ENCODE measurements at regions not wholly inside any gene's neighbourhood (a gene's known extent, or its start where the extent isn't known, plus 50 kb on each side); places are given as distances from the start of the nearest gene placed in this dataset.

GRCh38 chr5:51625224-51625968, 242.1 kb downstream of the ISL1 start (continued):
- TF ChIP-seq ZNF462 (CRISPR knock-in tag; IDR thresholded peaks at IDR 0.05) (no peak), ETS1 (IDR thresholded peaks at IDR 0.05) (no peak)

GRCh38 chr5:51632027-51632426, 248.8 kb downstream of the ISL1 start:
- H3K4me1 ChIP-seq (ENCODE audit: insufficient read depth) = no peaks in the 10 kb centered on the region
- H3K36me3 ChIP-seq (ENCODE audit: insufficient read depth) = no peaks in the 10 kb centered on the region
- no peak overlapping the region for H3K4me3 ChIP-seq
- no peak for DNase-seq (ENCODE audit: low spot score)
- Mint-ChIP-seq H3K4me3 (no peak overlapping the region), H3K9me3 (peaks cover 24% of the 10 kb centered on the region), H3K27ac (no peak overlapping the region), H3K27me3 (ENCODE audit: insufficient read depth, low read depth, poor library complexity) (no peaks in the 10 kb centered on the region), H3K36me3 (ENCODE audit: low read depth) (peaks cover 15% of the 10 kb centered on the region; the same call in 2 of the 3 replicates), H3K4me1 (no peaks in the 10 kb centered on the region)
- no peak overlapping the region for H2AFZ ChIP-seq
- H3K27ac ChIP-seq (ENCODE audit: low read depth) = no peak overlapping the region
- no peaks in the 10 kb centered on the region for H3K27me3 ChIP-seq (ENCODE audit: insufficient read depth)
- no peaks in the 10 kb centered on the region for H4K20me1 ChIP-seq (replicated peaks; ENCODE audit: insufficient read depth)
- no peak for ATAC-seq
- H3K79me2 ChIP-seq (replicated peaks; ENCODE audit: insufficient read depth) = no peaks in the 10 kb centered on the region
- H3K4me2 ChIP-seq = no peak overlapping the region
- H3K9me2 ChIP-seq (ENCODE audit: insufficient read depth) = peaks cover 2% of the 10 kb centered on the region; the same call in 1 of the 2 replicates
- no peaks in the 10 kb centered on the region for H3F3A ChIP-seq (replicated peaks; ENCODE audit: low read depth)
- no peak for TF ChIP-seq REST (IDR thresholded peaks at IDR 0.05; ENCODE audit: unreplicated experiment)
- no peak for TF ChIP-seq ZNF331 (CRISPR knock-in tag; IDR thresholded peaks at IDR 0.05; ENCODE audit: low read depth)
- no peak for TF ChIP-seq STAT1 (IDR thresholded peaks at IDR 0.05; ENCODE audit: unreplicated experiment)
- TF ChIP-seq POLR2AphosphoS5 (IDR thresholded peaks at IDR 0.05; ENCODE audit: low read depth) = no peak
- TF ChIP-seq EZH2 (IDR thresholded peaks at IDR 0.05; ENCODE audit: low read depth, unreplicated experiment) = no peak
- TF ChIP-seq JUNB (IDR thresholded peaks at IDR 0.05; ENCODE audit: unreplicated experiment) = no peak
- TF ChIP-seq ZNF114 (CRISPR knock-in tag; IDR thresholded peaks at IDR 0.05) = no peak
- no peak for TF ChIP-seq ETS1 (IDR thresholded peaks at IDR 0.05)
- TF ChIP-seq CTCF (conservative IDR thresholded peaks at IDR 0.05; ENCODE audit: low read depth in 2 of 2) = no peak
